ENCODE measurements at regions not wholly inside any gene's neighbourhood (a gene's known extent, or its start where the extent isn't known, plus 50 kb on each side); places are given as distances from the start of the nearest gene placed in this dataset.

DNA sequence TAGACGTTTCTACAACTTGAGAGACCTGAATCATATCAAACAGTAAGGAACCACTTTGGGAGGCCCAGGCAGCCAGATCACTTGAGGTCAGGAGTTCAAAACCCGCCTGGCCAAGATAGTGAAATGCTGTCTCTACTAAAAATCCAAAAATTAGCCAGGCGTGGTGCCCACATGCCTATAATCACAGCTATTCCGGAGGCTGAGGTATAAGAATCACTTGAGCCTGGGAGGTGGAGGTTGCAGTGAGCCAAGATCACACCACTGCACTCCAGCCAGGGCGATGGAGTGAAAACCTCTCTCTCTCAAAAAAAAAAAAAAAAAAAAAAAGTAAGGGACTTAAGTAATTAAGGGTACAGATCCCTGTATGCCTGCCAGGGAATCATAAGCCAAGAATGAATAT lies 103.4 kb upstream of the NUDT7 start:
- Histone ChIP-seq H3K27me3 (no peaks in the 10 kb centered on the region), H3K4me3 (no peak overlapping the region), H2AFZ (replicated peaks) (no peak overlapping the region), H3K9me3 (ENCODE audit: low read depth) (no peaks in the 10 kb centered on the region), H4K20me1 (ENCODE audit: low read depth) (no peaks in the 10 kb centered on the region), H3K79me2 (ENCODE audit: low read depth) (no peaks in the 10 kb centered on the region), H3K9ac (no peak overlapping the region), H3K27ac (no peak overlapping the region), H3K4me1 (no peaks in the 10 kb centered on the region), H3F3A (ENCODE audit: low read depth) (no peaks in the 10 kb centered on the region), H3K36me3 (no peaks in the 10 kb centered on the region), H3K4me2 (no peak overlapping the region)
- Mint-ChIP-seq H3K27ac (no peak overlapping the region), H3K9me3 (no peaks in the 10 kb centered on the region), H3K4me1 (no peaks in the 10 kb centered on the region), H3K4me3 (no peak overlapping the region), H3K27me3 (ENCODE audit: insufficient read depth, low read depth) (no peaks in the 10 kb centered on the region), H3K36me3 (no peaks in the 10 kb centered on the region)
- TF ChIP-seq EZH2phosphoT487 (IDR thresholded peaks at IDR 0.05) = no peak
- no peak for TF ChIP-seq EZH2 (IDR thresholded peaks at IDR 0.05)
- TF ChIP-seq, protein P1, sequence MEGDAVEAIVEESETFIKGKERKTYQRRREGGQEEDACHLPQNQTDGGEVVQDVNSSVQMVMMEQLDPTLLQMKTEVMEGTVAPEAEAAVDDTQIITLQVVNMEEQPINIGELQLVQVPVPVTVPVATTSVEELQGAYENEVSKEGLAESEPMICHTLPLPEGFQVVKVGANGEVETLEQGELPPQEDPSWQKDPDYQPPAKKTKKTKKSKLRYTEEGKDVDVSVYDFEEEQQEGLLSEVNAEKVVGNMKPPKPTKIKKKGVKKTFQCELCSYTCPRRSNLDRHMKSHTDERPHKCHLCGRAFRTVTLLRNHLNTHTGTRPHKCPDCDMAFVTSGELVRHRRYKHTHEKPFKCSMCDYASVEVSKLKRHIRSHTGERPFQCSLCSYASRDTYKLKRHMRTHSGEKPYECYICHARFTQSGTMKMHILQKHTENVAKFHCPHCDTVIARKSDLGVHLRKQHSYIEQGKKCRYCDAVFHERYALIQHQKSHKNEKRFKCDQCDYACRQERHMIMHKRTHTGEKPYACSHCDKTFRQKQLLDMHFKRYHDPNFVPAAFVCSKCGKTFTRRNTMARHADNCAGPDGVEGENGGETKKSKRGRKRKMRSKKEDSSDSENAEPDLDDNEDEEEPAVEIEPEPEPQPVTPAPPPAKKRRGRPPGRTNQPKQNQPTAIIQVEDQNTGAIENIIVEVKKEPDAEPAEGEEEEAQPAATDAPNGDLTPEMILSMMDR (IDR thresholded peaks at IDR 0.05) = no peak
- no peak for DNase-seq (ENCODE audit: low spot score)

DNA sequence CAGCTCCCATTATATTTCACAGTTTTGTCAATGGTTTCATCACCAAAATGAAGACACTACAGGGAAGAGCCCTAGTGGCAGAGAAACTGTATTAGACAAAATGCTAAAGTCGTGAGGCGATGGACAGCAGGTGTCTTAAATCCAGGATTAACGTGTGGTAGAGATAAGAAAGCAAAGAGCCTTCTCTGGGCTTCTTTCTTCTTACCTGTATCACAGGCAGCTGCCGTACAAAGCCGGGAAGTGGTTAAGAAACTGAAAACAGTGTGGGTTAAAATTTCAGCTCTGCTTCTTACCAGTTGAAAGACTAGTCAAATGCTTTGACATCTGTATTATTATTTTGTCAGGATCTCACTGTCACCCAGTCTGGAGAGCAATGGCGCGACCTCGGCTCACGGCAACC lies 98.2 kb upstream of the NUDT7 start:
- Histone ChIP-seq H3K4me2 (no peak overlapping the region), H3K27ac (no peak overlapping the region), H3F3A (ENCODE audit: low read depth) (no peaks in the 10 kb centered on the region), H3K4me1 (no peaks in the 10 kb centered on the region), H3K9ac (no peak overlapping the region), H3K79me2 (ENCODE audit: low read depth) (no peaks in the 10 kb centered on the region), H3K4me3 (no peak overlapping the region), H3K36me3 (no peaks in the 10 kb centered on the region), H4K20me1 (ENCODE audit: low read depth) (no peaks in the 10 kb centered on the region), H2AFZ (replicated peaks) (no peak overlapping the region), H3K9me3 (ENCODE audit: low read depth) (no peaks in the 10 kb centered on the region), H3K27me3 (no peaks in the 10 kb centered on the region)
- no peaks in the 10 kb centered on the region for H3K27me3 Mint-ChIP-seq (ENCODE audit: insufficient read depth, low read depth)
- no peak for DNase-seq (ENCODE audit: low spot score)
- TF ChIP-seq, protein P1 (IDR thresholded peaks at IDR 0.05) = no peak
- TF ChIP-seq EZH2 (IDR thresholded peaks at IDR 0.05) (no peak), EZH2phosphoT487 (IDR thresholded peaks at IDR 0.05) (no peak)
- no peaks in the 10 kb centered on the region for H3K36me3 Mint-ChIP-seq
- H3K27ac Mint-ChIP-seq = no peak overlapping the region
- H3K9me3 Mint-ChIP-seq = no peaks in the 10 kb centered on the region
- H3K4me3 Mint-ChIP-seq = no peak overlapping the region
- no peaks in the 10 kb centered on the region for H3K4me1 Mint-ChIP-seq

DNA sequence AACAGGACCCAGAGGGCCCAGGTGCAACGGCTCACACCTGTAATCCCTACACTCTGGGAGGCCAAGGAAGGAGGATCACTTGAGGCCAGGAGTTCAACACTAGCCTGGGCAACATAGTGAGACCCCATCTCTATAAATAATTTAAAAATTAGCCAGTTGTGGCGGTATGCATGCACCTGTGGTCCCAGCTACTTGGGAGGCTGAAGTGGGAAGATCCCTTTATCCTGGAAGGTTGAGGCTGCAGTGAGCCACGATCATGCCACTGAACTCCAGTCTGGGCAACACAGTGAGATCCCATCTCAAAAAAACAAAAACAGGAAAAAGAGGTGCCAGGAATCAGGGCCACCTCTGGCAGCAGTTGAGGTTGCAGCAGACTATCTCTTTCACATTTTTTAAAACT lies 85.7 kb upstream of the NUDT7 start:
- no peaks in the 10 kb centered on the region for H3K79me2 ChIP-seq (ENCODE audit: low read depth)
- no peak overlapping the region for H3K4me3 ChIP-seq
- H3K27me3 Mint-ChIP-seq (ENCODE audit: insufficient read depth, low read depth) = peaks cover 4% of the 10 kb centered on the region
- no peaks in the 10 kb centered on the region for H3K9me3 Mint-ChIP-seq
- no peak overlapping the region for H3K4me3 Mint-ChIP-seq
- H3K4me1 Mint-ChIP-seq = peaks cover 6% of the 10 kb centered on the region
- H4K20me1 ChIP-seq (ENCODE audit: low read depth) = no peaks in the 10 kb centered on the region
- H3K36me3 Mint-ChIP-seq = no peaks in the 10 kb centered on the region
- no peak overlapping the region for H3K27ac Mint-ChIP-seq
- H3K27me3 ChIP-seq = no peaks in the 10 kb centered on the region
- no peak for DNase-seq (ENCODE audit: low spot score)
- no peak for TF ChIP-seq EZH2phosphoT487 (IDR thresholded peaks at IDR 0.05)
- TF ChIP-seq, protein P1 (IDR thresholded peaks at IDR 0.05) = no peak
- TF ChIP-seq EZH2 (IDR thresholded peaks at IDR 0.05) = no peak
- H3K36me3 ChIP-seq = no peaks in the 10 kb centered on the region
- H3F3A ChIP-seq (ENCODE audit: low read depth) = no peaks in the 10 kb centered on the region
- H3K4me1 ChIP-seq = no peaks in the 10 kb centered on the region
- H3K9ac ChIP-seq = no peak overlapping the region
- H3K9me3 ChIP-seq (ENCODE audit: low read depth) = no peaks in the 10 kb centered on the region
- no peak overlapping the region for H3K27ac ChIP-seq
- H3K4me2 ChIP-seq = no peak overlapping the region
- no peak overlapping the region for H2AFZ ChIP-seq (replicated peaks)

DNA sequence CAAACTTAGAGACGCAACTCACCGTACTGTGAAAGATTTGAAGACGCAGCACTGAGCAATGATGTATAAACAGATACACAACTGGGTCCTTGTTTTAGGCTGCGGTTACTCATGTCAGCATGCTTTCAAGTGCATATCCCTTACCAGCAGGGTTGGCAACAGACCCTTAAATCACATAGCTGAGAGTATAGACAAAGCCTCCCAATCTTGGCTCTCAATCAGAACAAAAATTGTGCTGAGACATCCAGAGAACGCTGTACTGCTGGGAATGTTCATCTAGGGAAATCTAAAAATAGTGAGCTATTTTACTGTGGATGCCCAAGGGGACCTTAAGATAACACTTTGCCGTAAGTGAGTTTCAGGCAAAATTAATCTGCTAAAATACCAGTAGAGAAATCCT lies 84.4 kb upstream of the NUDT7 start:
- no peak overlapping the region for H3K4me3 ChIP-seq
- no peaks in the 10 kb centered on the region for H3F3A ChIP-seq (ENCODE audit: low read depth)
- H3K4me1 Mint-ChIP-seq = peaks cover 6% of the 10 kb centered on the region
- no peak overlapping the region for H3K9ac ChIP-seq
- H3K27me3 ChIP-seq = no peaks in the 10 kb centered on the region
- no peak for DNase-seq (ENCODE audit: low spot score)
- TF ChIP-seq EZH2phosphoT487 (IDR thresholded peaks at IDR 0.05) = no peak
- TF ChIP-seq, protein P1 (IDR thresholded peaks at IDR 0.05) = no peak
- no peak for TF ChIP-seq EZH2 (IDR thresholded peaks at IDR 0.05)
- no peaks in the 10 kb centered on the region for H3K9me3 Mint-ChIP-seq
- peaks cover 6% of the 10 kb centered on the region for H3K27me3 Mint-ChIP-seq (ENCODE audit: insufficient read depth, low read depth)
- H2AFZ ChIP-seq (replicated peaks) = no peak overlapping the region
- no peak overlapping the region for H3K4me2 ChIP-seq
- H3K27ac ChIP-seq = no peak overlapping the region
- H3K36me3 Mint-ChIP-seq = no peaks in the 10 kb centered on the region
- no peaks in the 10 kb centered on the region for H4K20me1 ChIP-seq (ENCODE audit: low read depth)
- no peak overlapping the region for H3K27ac Mint-ChIP-seq
- no peak overlapping the region for H3K4me3 Mint-ChIP-seq
- H3K36me3 ChIP-seq = no peaks in the 10 kb centered on the region
- no peaks in the 10 kb centered on the region for H3K79me2 ChIP-seq (ENCODE audit: low read depth)
- no peaks in the 10 kb centered on the region for H3K9me3 ChIP-seq (ENCODE audit: low read depth)
- H3K4me1 ChIP-seq = no peaks in the 10 kb centered on the region

Measured in neural progenitor cell (in vitro differentiated cells).